HFFc6 (cell line): ENCODE measurements at regions not wholly inside any gene's neighbourhood (a gene's known extent, or its start where the extent isn't known, plus 50 kb on each side); places are given as distances from the start of the nearest gene placed in this dataset.
A peak's percentile ranks its signal among the peaks of the same experiment; 100 is the strongest.
"Not testable (repeated sequence)": the region's sequence is repeated elsewhere in the genome, so short reads cannot be mapped to it uniquely, and the experiment has no call there.

Experiments
- DNase-seq: peaks from one replicate; pipeline ENCODE4 v3.0.0-alpha.2; 2018
- H3K27ac Mint-ChIP-seq: 2 replicates; pipeline ENCODE4 v1.8.0; 2020; ENCODE audit warnings: mild to moderate bottlenecking, mixed read lengths
- H3K27me3 Mint-ChIP-seq: 2 replicates; pipeline ENCODE4 v1.8.0; 2021; ENCODE audit warnings: mild to moderate bottlenecking, moderate library complexity, mixed read lengths; ENCODE audit not compliant: insufficient read depth
- H3K36me3 Mint-ChIP-seq: 2 replicates; pipeline ENCODE4 v1.8.0; 2021; ENCODE audit warnings: low read depth, mixed read lengths
- H3K4me1 Mint-ChIP-seq: 2 replicates; pipeline ENCODE4 v1.8.0; 2020; ENCODE audit warnings: low read depth, mixed read lengths
- H3K4me3 Mint-ChIP-seq: 2 replicates; pipeline ENCODE4 v1.8.0; 2020; ENCODE audit warnings: mild to moderate bottlenecking, moderate library complexity, mixed read lengths
- H3K9me3 Mint-ChIP-seq: 2 replicates; pipeline ENCODE4 v1.8.0; 2020; ENCODE audit warnings: mild to moderate bottlenecking, mixed read lengths
- CTCF ChIP-seq: fragments of 200-600 bp; sonication (generic); IDR thresholded peaks from 2 replicates; pipeline ENCODE4 v1.5.0; 2021; ENCODE audit warnings: antibody characterized with exemption, mild to moderate bottlenecking

GRCh38 chr1:219325368-219325742, 151.7 kb downstream of the LYPLAL1 start:
- Mint-ChIP-seq H3K4me3 (no peak overlapping the region), H3K27me3 (peaks cover 23% of the 10 kb centered on the region), H3K27ac (no peak overlapping the region), H3K4me1 (peaks cover 29% of the 10 kb centered on the region), H3K9me3 (peaks cover 10% of the 10 kb centered on the region; the same call in 1 of the 2 replicates), H3K36me3 (peaks cover 9% of the 10 kb centered on the region; the same call in 1 of the 2 replicates)
- no peak for DNase-seq
- no peak for TF ChIP-seq CTCF

- Mint-ChIP-seq H3K9me3 (peaks cover 10% of the 10 kb centered on the region; the same call in 1 of the 2 replicates), H3K4me1 (peaks cover 25% of the 10 kb centered on the region), H3K4me3 (no peak overlapping the region), H3K27me3 (peaks cover 25% of the 10 kb centered on the region), H3K36me3 (peaks cover 9% of the 10 kb centered on the region; the same call in 1 of the 2 replicates), H3K27ac (peak overlapping the region; percentile 9; the same call in 1 of the 2 replicates)
- DNase-seq: peak; percentile 92
- no peak for TF ChIP-seq CTCF
These were observed 151.1 kb downstream of the LYPLAL1 start for GRCh38 chr1:219324629-219325367.

GRCh38 chr1:219324171-219324570, 150.5 kb downstream of the LYPLAL1 start:
- Mint-ChIP-seq H3K9me3 (peaks cover 10% of the 10 kb centered on the region; the same call in 1 of the 2 replicates), H3K4me1 (peaks cover 19% of the 10 kb centered on the region), H3K36me3 (peaks cover 9% of the 10 kb centered on the region; the same call in 1 of the 2 replicates), H3K27ac (no peak overlapping the region), H3K4me3 (no peak overlapping the region), H3K27me3 (peaks cover 30% of the 10 kb centered on the region)
- no peak for TF ChIP-seq CTCF
- no peak for DNase-seq

- Mint-ChIP-seq H3K4me3 (no peak overlapping the region), H3K36me3 (peaks cover 9% of the 10 kb centered on the region; the same call in 1 of the 2 replicates), H3K9me3 (peaks cover 10% of the 10 kb centered on the region; the same call in 1 of the 2 replicates), H3K27ac (no peak overlapping the region), H3K4me1 (peaks cover 17% of the 10 kb centered on the region), H3K27me3 (peaks cover 37% of the 10 kb centered on the region)
- no peak for DNase-seq
- no peak for TF ChIP-seq CTCF
These were observed 149.7 kb downstream of the LYPLAL1 start for GRCh38 chr1:219323426-219323825.

GRCh38 chr1:219322766-219323165, 149.1 kb downstream of the LYPLAL1 start:
- no peak overlapping the region for H3K27ac Mint-ChIP-seq
- no peak for DNase-seq
- H3K27me3 Mint-ChIP-seq: peaks cover 41% of the 10 kb centered on the region

GRCh38 chr1:219320563-219320962, 146.9 kb downstream of the LYPLAL1 start:
- Mint-ChIP-seq H3K9me3 (peaks cover 12% of the 10 kb centered on the region), H3K27me3 (peaks cover 41% of the 10 kb centered on the region), H3K4me1 (peaks cover 14% of the 10 kb centered on the region)
- H3K4me3 Mint-ChIP-seq, DNase-seq, H3K36me3 Mint-ChIP-seq, H3K27ac Mint-ChIP-seq: not testable (repeated sequence)

More at GRCh38 chr1:219322766-219323165, 149.1 kb downstream of the LYPLAL1 start:
- Mint-ChIP-seq H3K9me3 (peaks cover 6% of the 10 kb centered on the region; the same call in 1 of the 2 replicates), H3K36me3 (peaks cover 5% of the 10 kb centered on the region; the same call in 1 of the 2 replicates), H3K4me3 (no peak overlapping the region), H3K4me1 (peaks cover 17% of the 10 kb centered on the region)
- no peak for TF ChIP-seq CTCF
